CD4-positive, alpha-beta T cell treated with Interleukin-15 for 1 hour (primary cell): ENCODE measurements at regions not wholly inside any gene's neighbourhood (a gene's known extent, or its start where the extent isn't known, plus 50 kb on each side); places are given as distances from the start of the nearest gene placed in this dataset.

Experiments used
- DNase-seq: peaks from one replicate; pipeline ENCODE4 v3.0.0-alpha.2; 2020

- DNase-seq = no peak
Measured at GRCh38 chr2:38170733-38171132, 94.8 kb upstream of the CYP1B1 start.

GRCh38 chr2:38170067-38170466, 94.1 kb upstream of the CYP1B1 start:
- no peak for DNase-seq

DNA sequence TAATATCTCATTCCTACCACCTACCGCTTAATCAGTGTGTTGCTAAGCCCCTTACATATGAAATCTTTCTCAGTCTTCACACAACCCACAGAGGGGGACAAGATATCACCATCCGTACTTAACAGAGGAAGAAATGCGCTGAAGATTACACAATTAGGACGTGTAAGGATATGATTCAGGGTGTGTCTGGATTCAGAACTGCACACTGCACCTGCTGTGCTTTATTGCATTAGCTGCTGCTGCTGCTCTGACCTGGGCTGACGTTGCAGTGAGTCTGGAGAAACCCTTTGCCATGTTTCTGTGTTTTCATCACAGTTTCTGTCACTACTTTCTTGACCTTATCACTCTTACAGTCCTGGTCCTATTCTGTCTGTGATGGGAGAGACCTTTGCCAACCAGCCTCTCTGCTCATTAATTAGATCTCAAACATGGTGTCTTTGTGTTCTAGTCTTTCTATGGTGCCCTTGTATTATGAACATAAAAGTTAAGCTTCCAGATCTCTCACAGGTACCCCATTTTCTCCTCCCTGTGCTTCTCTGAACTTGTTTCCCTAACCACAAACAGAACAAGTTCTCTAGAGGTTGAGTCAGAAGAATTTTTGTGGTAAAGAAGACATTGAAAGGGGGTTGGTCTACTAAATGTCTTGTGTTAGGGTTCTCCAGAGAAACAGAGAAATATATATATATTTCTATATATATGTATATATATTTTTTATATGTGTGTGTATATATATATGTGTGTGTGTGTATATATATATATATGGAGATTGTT, 92.9 kb upstream of the CYP1B1 start:
- no peak for DNase-seq

GRCh38 chr2:38167968-38168350, 92.0 kb upstream of the CYP1B1 start:
- DNase-seq = no peak

- no peak for DNase-seq
Measured at GRCh38 chr2:38165698-38166097, 89.7 kb upstream of the CYP1B1 start.

DNA sequence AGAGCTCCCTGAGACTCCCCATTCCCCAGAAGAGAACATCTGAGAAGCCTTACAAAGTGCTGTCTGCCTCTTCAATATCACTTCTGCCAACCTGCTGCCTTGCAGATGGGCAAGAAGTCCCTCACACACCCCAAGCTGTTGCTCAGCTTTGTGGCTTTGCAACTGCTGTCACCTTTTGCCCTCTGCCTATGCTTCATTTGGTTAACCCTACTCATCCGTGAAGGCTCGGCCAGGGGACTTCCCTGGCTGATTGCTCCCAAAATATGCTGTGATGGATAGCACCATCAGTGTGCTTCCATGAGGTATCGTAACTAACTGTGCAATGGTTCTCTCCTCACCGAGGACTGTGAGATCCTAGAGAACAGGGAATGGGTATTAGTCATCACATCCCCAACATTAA, 88.9 kb upstream of the CYP1B1 start:
- DNase-seq = no peak

DNA sequence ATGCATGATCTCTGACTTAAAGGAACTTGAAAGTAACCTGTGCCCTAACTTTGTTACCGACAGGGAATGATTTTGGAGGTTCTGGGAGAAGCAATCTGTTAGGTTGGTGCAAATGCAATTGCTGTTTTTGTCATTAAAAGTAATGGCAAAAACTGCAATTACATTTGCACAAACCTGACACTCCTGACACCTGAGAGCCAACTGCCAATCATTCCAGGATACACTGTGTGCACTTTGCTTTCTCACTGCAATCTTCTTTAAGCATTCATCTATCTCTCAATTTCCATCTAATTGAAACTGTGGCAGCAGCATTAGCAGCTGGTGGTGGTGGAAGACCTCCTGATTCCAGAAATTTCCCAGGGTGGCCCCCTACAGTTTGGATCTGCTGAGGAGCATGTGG, 87.6 kb upstream of the CYP1B1 start:
- DNase-seq = no peak

- no peak for DNase-seq
Measured at GRCh38 chr2:38163006-38163405, 87.1 kb upstream of the CYP1B1 start.

DNA sequence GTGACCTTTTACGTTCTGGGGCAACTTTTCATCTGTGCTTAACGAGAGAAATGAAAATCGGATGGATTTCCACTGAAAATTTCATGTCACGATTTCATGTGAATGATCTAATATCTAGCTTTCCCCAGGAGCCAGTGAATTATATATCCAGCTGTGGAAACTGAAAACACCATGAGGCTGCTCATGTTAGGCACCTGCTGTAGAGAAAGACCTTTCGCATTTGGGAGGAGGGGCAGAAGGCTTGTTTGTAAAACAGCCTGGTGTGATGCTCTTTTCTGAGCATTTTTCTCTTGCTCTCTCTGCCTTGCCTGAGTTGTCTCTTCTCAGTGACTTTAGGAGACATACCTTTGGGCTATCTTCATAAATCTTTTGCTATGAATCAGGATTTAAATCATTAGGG, 84.6 kb upstream of the CYP1B1 start:
- no peak for DNase-seq

GRCh38 chr2:38159597-38159996, 83.6 kb upstream of the CYP1B1 start:
- DNase-seq = no peak

- DNase-seq = no peak
Measured at GRCh38 chr2:38159191-38159590, 83.2 kb upstream of the CYP1B1 start.

DNA sequence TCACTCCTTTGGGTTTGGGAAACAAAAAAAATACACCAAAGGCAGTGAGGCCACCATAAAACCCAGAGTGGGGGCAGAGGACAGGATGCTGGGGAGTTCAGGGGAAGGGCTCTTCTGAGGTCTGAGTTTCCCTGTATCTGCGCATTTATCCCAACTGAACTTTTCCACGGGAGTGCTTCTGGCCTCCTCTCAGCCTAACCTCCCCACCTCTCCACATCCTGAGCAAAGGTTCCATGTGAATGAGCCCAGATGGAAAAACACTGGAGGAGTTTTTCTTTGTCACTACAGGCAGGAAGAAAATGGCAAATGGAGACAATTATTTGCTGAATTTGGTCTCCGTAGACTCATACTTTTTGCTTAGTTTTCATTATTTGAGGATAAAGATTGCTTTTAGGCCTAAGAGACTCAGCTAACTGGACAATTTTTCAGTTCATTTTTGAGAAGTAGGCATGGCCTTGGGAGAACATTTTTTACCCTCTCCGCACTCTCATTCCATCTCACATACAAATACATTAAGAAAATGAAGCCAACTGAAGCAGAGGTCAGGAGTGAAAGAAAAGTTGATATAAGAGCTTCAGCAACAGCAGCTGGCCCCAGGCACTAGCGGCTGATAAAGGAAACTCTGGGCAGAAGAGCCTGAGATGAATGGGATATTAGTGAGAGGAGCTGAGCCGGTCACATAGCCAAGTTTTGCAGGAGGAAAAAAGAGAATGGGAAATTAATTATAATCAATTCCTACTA, 82.6 kb upstream of the CYP1B1 start:
- DNase-seq = no peak

GRCh38 chr2:38156436-38156835, 80.5 kb upstream of the CYP1B1 start:
- DNase-seq = no peak

- no peak for DNase-seq
Measured at GRCh38 chr2:38155015-38155414, 79.1 kb upstream of the CYP1B1 start.

DNA sequence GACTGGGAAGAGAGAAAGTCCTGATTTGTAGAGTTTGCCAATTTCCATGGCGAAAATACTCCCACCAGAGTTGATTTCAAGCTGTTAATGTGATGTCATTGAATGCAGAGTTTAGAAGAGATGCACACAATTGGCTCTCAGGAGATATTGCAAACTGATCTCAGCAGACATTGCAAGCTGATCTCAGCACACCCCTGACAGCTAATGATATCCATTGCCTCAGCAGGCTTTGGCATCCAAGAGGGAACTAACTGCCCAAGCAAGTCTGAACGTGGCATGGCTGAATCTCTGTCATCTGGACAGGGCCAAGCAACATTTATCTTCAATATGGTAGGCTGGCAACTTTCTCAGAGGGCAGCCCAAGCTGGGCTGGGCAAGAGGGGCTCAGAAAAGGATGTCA, 78.4 kb upstream of the CYP1B1 start:
- DNase-seq = no peak

- DNase-seq = no peak
Measured at GRCh38 chr2:38153476-38154135, 77.7 kb upstream of the CYP1B1 start.

- DNase-seq = no peak
Measured at GRCh38 chr2:38152913-38153312, 77.0 kb upstream of the CYP1B1 start.

GRCh38 chr2:38152035-38152434, 76.1 kb upstream of the CYP1B1 start:
- DNase-seq = no peak

DNA sequence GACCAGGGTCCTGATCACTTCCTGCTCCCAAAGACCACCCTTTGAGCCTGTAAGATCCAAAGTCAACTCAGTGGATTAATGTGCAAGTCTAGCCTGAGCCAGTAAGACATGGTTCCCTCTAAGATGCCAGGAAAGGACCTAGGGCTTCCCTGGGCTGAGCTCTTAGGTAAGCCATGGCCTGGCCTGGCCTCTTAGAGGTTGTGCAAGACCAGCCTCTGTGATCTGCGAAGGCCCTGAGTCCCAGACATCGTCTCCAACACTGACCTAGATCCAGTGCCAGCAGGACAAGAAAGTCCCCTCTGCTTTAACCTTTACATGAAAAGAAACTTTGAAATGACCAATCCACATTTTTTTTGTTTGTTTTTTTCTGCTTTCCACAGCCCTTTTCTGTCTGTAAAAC, 73.6 kb upstream of the CYP1B1 start:
- DNase-seq = no peak

DNA sequence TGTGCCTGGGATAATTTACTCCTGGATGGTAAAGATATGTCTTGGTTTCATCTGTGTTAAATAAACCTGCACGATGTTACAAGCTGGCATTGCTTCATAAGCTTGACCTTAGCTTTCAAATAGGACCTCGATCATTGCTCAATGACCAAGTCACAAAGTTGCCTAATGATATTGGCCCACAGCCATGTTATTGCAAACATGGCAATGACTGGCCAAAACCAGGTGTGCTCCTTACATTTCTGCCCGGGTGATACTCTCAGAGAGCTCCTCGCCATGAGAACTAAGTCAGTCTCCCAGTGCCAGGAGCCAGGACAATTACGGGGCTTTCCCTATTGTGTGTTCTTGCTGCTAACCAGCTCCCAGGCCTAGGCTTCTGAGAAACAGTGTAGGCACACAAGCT, 72.5 kb upstream of the CYP1B1 start:
- peak; percentile 37 for DNase-seq

DNA sequence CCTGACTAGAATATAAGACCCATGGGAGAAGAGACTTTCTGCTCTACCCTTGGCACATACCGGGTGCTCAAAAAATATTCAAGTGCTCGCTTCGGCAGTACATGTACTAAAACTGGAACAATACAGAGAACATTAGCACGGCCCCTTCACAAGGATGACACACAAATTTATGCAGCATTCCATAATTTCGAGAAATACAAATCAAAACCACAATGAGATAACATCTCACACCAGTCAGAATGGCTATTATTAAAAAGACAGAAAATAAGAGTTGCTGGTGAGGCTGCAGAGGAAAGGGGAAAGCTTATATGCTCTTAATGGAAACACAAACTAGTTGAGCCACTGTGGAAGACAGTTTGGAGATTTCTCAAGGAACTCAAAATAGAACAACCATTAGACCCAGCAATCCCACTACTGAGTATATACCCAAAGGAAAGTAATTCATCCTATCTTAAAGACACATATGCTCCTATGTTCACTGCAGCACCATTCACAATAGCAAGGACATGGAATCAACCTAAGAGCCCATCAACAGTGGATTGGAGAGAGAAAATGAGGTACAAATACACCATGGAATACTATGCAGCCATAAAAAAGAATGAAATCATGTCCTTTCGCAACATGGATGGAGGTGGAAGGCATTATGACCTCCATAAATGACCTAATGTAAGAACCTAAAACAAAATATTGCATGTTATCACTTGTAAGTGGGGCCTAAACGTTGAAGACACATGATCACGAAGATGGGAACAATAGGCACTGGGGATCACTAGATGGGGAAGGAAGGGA, 71.6 kb upstream of the CYP1B1 start:
- no peak for DNase-seq

- DNase-seq = peak; percentile 26
Measured at GRCh38 chr2:38146907-38147307, 71.0 kb upstream of the CYP1B1 start.

DNA sequence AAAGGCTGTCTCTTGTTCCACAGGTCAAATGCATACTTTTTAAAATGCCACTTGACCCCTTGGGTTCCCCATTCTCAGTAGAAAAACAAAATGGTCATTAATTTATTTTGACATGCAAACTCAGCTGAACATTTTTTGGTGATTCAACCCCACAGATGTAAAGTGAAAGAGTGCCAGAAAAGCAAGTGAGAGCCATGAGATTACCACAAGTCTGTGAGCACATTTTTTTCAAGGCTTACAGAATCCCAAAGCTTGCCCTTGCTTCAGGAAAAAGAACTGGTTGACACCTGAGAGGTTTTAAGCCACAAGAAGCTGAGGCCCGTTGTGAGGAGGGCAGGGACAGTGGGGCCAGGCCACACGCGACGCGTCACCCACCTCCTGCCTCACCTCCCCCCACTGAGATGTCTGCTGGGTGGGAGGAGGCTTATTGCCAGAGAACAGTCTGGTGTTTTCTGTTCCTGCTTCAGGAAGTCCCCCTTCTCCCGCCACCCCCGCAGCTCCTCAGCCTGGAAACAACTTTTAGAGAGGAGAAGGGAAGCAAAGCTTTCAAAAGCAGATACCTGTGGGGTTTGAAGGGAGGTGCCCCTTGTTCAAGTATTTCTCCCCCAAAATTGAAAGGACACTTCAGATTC, 70.4 kb upstream of the CYP1B1 start:
- peak; percentile 25 for DNase-seq
